NCI-H187 treated with DMSO at 0.1 percent for 48 hours (cell line): ENCODE measurements at regions not wholly inside any gene's neighbourhood (a gene's known extent, or its start where the extent isn't known, plus 50 kb on each side); places are given as distances from the start of the nearest gene placed in this dataset.

ENCODE experiments used
- DNase-seq: peaks from one replicate; lab custom pipeline; 2025; lab: John Stamatoyannopoulos, UW

GRCh38 chr11:116217441-116217840 is 555.3 kb downstream of the BUD13 start:
- DNase-seq, result no peak

GRCh38 chr11:116217006-116217405 is 555.8 kb downstream of the BUD13 start:
- no peak for DNase-seq

- DNase-seq, result no peak
These were observed 557.2 kb downstream of the BUD13 start for GRCh38 chr11:116215471-116216113.

- DNase-seq, result no peak
These were observed 561.6 kb downstream of the BUD13 start for GRCh38 chr11:116211147-116211546.

- DNase-seq, result no peak
These were observed 562.1 kb downstream of the BUD13 start for GRCh38 chr11:116210663-116211062.

GRCh38 chr11:116209255-116209654 is 563.5 kb downstream of the BUD13 start:
- no peak for DNase-seq

GRCh38 chr11:116207421-116208141 is 565.2 kb downstream of the BUD13 start:
- DNase-seq, result no peak

GRCh38 chr11:116207019-116207418 is 565.8 kb downstream of the BUD13 start:
- DNase-seq, result no peak

GRCh38 chr11:116202922-116203321 is 569.9 kb downstream of the BUD13 start:
- no peak for DNase-seq

GRCh38 chr11:116200564-116200963 is 572.2 kb downstream of the BUD13 start:
- no peak for DNase-seq

GRCh38 chr11:116199182-116199581 is 573.6 kb downstream of the BUD13 start:
- DNase-seq, result peak; percentile 62

GRCh38 chr11:116194156-116194904 is 578.5 kb downstream of the BUD13 start:
- no peak for DNase-seq

- no peak for DNase-seq
These were observed 579.3 kb downstream of the BUD13 start for GRCh38 chr11:116193321-116194131.

GRCh38 chr11:116192509-116193210 is 580.1 kb downstream of the BUD13 start:
- DNase-seq, result no peak

- DNase-seq, result no peak
These were observed 581.9 kb downstream of the BUD13 start for GRCh38 chr11:116190861-116191260.

GRCh38 chr11:116189408-116190170 is 583.2 kb downstream of the BUD13 start:
- no peak for DNase-seq

- no peak for DNase-seq
These were observed 584.4 kb downstream of the BUD13 start for GRCh38 chr11:116188350-116188749.

- no peak for DNase-seq
These were observed 585.8 kb downstream of the BUD13 start for GRCh38 chr11:116187026-116187425.

GRCh38 chr11:116185551-116185950 is 587.2 kb downstream of the BUD13 start:
- DNase-seq, result no peak

GRCh38 chr11:116184763-116185162 is 588.0 kb downstream of the BUD13 start:
- DNase-seq, result no peak
